ENCODE measurements at regions not wholly inside any gene's neighbourhood (a gene's known extent, or its start where the extent isn't known, plus 50 kb on each side); places are given as distances from the start of the nearest gene placed in this dataset.

DNA sequence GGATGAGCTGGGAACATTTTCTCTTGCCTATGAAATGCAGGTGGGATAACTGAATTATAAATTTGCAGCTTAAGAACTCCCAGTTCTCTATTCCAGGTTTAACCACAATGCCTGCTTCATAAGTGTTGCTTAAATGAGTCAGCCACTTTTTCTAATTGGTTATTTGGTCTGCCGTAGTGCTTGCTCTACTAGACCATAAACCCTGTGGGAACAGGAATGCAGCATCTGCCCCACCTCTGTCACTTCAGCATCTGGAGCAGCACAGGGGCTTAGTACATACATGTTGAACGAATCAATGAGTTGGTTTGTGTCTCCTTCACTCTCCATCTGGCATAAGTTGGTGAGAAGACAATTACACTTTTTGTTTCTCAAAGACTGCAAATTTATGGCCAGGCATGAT is 95.2 kb upstream of the PTER start:
- TF ChIP-seq MAZ (IDR thresholded peaks at IDR 0.05; ENCODE audit: borderline replicate concordance, low read depth, low read length) (no peak), POLR2A (IDR thresholded peaks at IDR 0.05; ENCODE audit: low read depth, low read length) (no peak), RFX5 (IDR thresholded peaks at IDR 0.05; ENCODE audit: low read depth, low read length) (no peak), BHLHE40 (IDR thresholded peaks at IDR 0.05; ENCODE audit: low read depth, low read length) (no peak), SMC3 (IDR thresholded peaks at IDR 0.05; ENCODE audit: low read depth, low read length) (no peak)
- TF ChIP-seq, protein P1, sequence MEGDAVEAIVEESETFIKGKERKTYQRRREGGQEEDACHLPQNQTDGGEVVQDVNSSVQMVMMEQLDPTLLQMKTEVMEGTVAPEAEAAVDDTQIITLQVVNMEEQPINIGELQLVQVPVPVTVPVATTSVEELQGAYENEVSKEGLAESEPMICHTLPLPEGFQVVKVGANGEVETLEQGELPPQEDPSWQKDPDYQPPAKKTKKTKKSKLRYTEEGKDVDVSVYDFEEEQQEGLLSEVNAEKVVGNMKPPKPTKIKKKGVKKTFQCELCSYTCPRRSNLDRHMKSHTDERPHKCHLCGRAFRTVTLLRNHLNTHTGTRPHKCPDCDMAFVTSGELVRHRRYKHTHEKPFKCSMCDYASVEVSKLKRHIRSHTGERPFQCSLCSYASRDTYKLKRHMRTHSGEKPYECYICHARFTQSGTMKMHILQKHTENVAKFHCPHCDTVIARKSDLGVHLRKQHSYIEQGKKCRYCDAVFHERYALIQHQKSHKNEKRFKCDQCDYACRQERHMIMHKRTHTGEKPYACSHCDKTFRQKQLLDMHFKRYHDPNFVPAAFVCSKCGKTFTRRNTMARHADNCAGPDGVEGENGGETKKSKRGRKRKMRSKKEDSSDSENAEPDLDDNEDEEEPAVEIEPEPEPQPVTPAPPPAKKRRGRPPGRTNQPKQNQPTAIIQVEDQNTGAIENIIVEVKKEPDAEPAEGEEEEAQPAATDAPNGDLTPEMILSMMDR (conservative IDR thresholded peaks at IDR 0.05; ENCODE audit: low read depth, low read length) = no peak

More for the DNA sequence above, 95.2 kb upstream of the PTER start:
- Histone ChIP-seq H3K14ac (replicated peaks; ENCODE audit: low read depth, low read length) (no peak overlapping the region), H4K5ac (ENCODE audit: low read depth, low read length) (no peak overlapping the region), H3K27me3 (ENCODE audit: control insufficient read depth, insufficient read depth, low read length) (no peaks in the 10 kb centered on the region), H3K36me3 (ENCODE audit: control insufficient read depth, insufficient read depth, low read length) (no peaks in the 10 kb centered on the region), H3K9me1 (ENCODE audit: insufficient read depth, low read length) (no peaks in the 10 kb centered on the region), H2AK9ac (replicated peaks; ENCODE audit: low read depth, low read length, poor library complexity) (no peak overlapping the region), H3K9me3 (ENCODE audit: control insufficient read depth, insufficient read depth, low read length) (peaks cover 12% of the 10 kb centered on the region; the same call in 1 of the 2 replicates), H3K4me3 (ENCODE audit: insufficient read depth, low read depth, low read length) (no peak overlapping the region), H2BK120ac (ENCODE audit: low read depth, low read length) (no peak overlapping the region), H3K4me2 (ENCODE audit: low read depth, low read length) (no peak overlapping the region), H3K4me1 (ENCODE audit: control insufficient read depth, insufficient read depth, low read length) (no peaks in the 10 kb centered on the region), H4K91ac (ENCODE audit: insufficient read depth, low read depth, low read length) (no peak overlapping the region), H3K4ac (ENCODE audit: low read depth, low read length) (no peak overlapping the region), H3K18ac (ENCODE audit: low read depth, low read length) (no peak overlapping the region), H4K8ac (ENCODE audit: low read depth in 2 of 2, low read length in 2 of 2) (no peak overlapping the region), H2AFZ (replicated peaks; ENCODE audit: low read length, poor library complexity) (no peak overlapping the region), H2BK20ac (ENCODE audit: low read depth, low read length) (no peak overlapping the region), H3K9ac (ENCODE audit: low read depth, low read length) (no peak overlapping the region), H3K27ac (ENCODE audit: insufficient read depth, low read length) (no peak overlapping the region), H3K79me1 (ENCODE audit: low read depth in 1 of 2, low read length in 2 of 2) (no peaks in the 10 kb centered on the region), H2BK15ac (ENCODE audit: low read depth, low read length) (no peak overlapping the region), H3K56ac (ENCODE audit: extremely low read depth, insufficient read depth, low read length) (no peak overlapping the region), H4K20me1 (ENCODE audit: insufficient read depth, low read length) (no peaks in the 10 kb centered on the region), H3K23ac (ENCODE audit: low read depth, low read length) (no peak overlapping the region), H2AK5ac (ENCODE audit: low read depth, low read length) (no peak overlapping the region), H2BK5ac (ENCODE audit: low read depth, low read length, poor library complexity, severe bottlenecking) (no peak overlapping the region)
- dilution Hi-C loops (cut with HindIII; ENCODE audit: low sequenced_read_pairs, unreplicated experiment) = no loop called here
- DNase-seq (no peak), ATAC-seq (ENCODE audit: low read depth) (no peak)
- no CpG with 5 or more reads among the region's 2 CpGs for WGBS, 2 experiments (ENCODE audit: extremely low coverage in 2 of 2, insufficient read length in 1 of 2)
- POLR2A ChIA-PET (ENCODE audit: unreplicated experiment) = no interaction called here
- intact Hi-C loops (cut with micrococcal nuclease) = no loop called here
- BruUV-seq (replicated peaks) = no TSS peak
- in situ Hi-C loops (cut with MboI; ENCODE audit: low sequenced_read_pairs) = no loop called here
- CTCF ChIA-PET = no interaction called here

All from IMR-90 (cell line).